Central memory CD8-positive, alpha-beta T cell (primary cell): ENCODE measurements at regions not wholly inside any gene's neighbourhood (a gene's known extent, or its start where the extent isn't known, plus 50 kb on each side); places are given as distances from the start of the nearest gene placed in this dataset.

Experiments used
- ATAC-seq: fragments of 150-1000 bp; cut with Tn5 transposase; replicated peaks from 2 replicates; pipeline ENCODE4 v1.10.0; 2022; ENCODE audit warnings: mild to moderate bottlenecking, moderate FRiP score, moderate number of reproducible peaks; ENCODE audit not compliant: poor library complexity, severe bottlenecking; ENCODE audit errors: extremely low read depth
- DNase-seq, 2 donors: peaks; one replicate each; pipeline ENCODE4 v3.0.0; 2021; ENCODE audit warnings: low spot score in 2 of 2
- H3K27ac Mint-ChIP-seq: one replicate; pipeline ENCODE4 v1.8.0; 2022; ENCODE audit warnings: low read depth, mild to moderate bottlenecking, moderate library complexity, mixed read lengths
- H3K27me3 Mint-ChIP-seq: one replicate; pipeline ENCODE4 v1.8.0; 2022; ENCODE audit warnings: mixed read lengths
- H3K36me3 Mint-ChIP-seq: one replicate; pipeline ENCODE4 v1.8.0; 2022; ENCODE audit warnings: mild to moderate bottlenecking, moderate library complexity, mixed read lengths; ENCODE audit not compliant: insufficient read depth
- H3K4me1 Mint-ChIP-seq: one replicate; pipeline ENCODE4 v1.8.0; 2022; ENCODE audit warnings: mixed read lengths
- H3K4me3 Mint-ChIP-seq: one replicate; pipeline ENCODE4 v1.8.0; 2022; ENCODE audit warnings: mild to moderate bottlenecking, moderate library complexity, mixed read lengths
- H3K9me3 Mint-ChIP-seq: one replicate; pipeline ENCODE4 v1.8.0; 2022; ENCODE audit warnings: mixed read lengths

DNA sequence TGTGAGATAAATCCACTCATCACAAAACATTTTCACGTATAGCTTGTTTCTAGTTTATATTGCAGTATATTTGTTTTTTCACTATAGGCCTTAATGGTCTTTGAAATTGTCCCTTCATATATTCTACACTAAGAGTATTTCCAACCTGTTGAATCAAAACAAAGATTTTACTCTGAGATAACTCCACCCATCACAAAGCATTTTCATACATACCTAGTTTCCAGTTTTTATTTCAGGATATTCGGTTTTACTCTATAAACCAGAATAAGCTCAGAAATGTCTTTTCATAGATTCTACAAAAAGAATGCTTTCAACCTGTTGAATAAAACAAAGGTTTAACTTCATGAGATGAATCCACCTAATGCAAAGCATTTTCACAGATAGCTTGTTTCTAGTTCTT, 1528.7 kb downstream of the UQCRFS1 start:
- Mint-ChIP-seq H3K4me1 (no peaks in the 10 kb centered on the region), H3K4me3 (no peak overlapping the region), H3K9me3 (no peaks in the 10 kb centered on the region), H3K27ac (no peak overlapping the region), H3K36me3 (no peaks in the 10 kb centered on the region), H3K27me3 (no peaks in the 10 kb centered on the region)
- no peak for DNase-seq
- ATAC-seq = no peak

DNA sequence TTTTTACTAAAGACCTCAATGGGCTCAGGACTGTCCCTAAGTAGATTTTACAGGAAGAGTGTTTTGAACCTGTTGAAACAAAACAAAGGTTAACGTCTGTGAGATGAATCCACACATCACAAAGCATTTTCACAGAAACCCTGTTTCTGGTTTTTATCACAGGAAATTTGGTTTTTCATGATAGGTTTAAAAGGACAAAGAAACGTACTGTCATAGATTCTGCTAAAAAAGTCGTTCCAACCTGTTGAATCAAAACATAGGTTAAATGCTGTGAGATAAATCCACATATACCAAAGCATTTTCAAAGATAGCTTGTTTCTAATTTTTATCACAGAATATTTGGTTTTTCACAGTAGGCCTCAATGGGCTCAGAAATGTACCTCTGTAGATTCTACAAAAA, 1531.0 kb downstream of the UQCRFS1 start:
- ATAC-seq (no peak), DNase-seq (no peak)
- Mint-ChIP-seq H3K27me3 (no peaks in the 10 kb centered on the region), H3K4me3 (no peak overlapping the region), H3K4me1 (no peaks in the 10 kb centered on the region), H3K27ac (no peak overlapping the region), H3K9me3 (peaks cover 8% of the 10 kb centered on the region), H3K36me3 (no peaks in the 10 kb centered on the region)

DNA sequence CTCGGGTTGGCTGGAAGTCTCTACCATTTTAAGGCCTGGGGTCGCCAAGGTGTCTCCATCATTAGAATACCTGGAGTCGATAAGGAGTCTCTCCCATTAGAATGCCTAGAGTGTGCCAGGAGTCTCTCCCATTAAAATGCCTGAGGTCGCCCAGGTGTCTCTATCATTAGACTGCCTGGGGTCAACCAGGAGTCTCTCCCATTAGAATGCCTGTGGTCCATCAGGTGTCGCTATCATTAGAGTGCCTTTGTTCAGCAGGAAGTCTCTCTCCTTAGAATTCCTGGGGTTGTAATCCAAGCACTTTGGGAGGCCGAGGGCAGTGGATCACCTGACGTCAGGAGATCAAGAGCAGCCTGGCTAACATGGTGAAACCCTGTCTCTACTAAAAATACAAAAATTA, 1533.0 kb downstream of the UQCRFS1 start:
- H3K9me3 Mint-ChIP-seq = peaks cover 8% of the 10 kb centered on the region
- H3K36me3 Mint-ChIP-seq = no peaks in the 10 kb centered on the region
- ATAC-seq (no peak), DNase-seq (no peak)
- H3K27ac Mint-ChIP-seq = no peak overlapping the region
- no peak overlapping the region for H3K4me3 Mint-ChIP-seq
- no peaks in the 10 kb centered on the region for H3K4me1 Mint-ChIP-seq
- H3K27me3 Mint-ChIP-seq = no peaks in the 10 kb centered on the region

DNA sequence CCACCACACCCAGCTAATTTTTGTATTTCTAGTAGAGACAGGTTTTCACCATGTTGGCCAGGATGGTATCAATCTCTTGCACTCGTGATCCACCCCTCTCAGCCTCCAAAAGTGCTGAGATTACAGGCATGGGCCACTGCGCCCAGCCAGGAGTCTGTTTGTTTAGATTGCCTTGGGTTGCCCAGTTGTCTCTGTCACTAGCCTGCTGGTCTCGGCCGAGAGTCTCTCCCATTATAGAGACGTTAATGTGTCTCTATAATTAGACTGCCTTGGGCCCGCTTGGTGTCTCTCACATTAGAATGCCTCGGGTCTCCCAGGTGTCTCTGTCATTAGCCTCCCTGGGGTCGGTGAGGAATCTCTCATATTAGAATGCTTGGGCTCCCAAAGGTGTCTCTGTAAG, 1533.6 kb downstream of the UQCRFS1 start:
- Mint-ChIP-seq H3K36me3 (no peaks in the 10 kb centered on the region), H3K4me1 (no peaks in the 10 kb centered on the region), H3K27me3 (no peaks in the 10 kb centered on the region), H3K27ac (no peak overlapping the region), H3K4me3 (no peak overlapping the region), H3K9me3 (peaks cover 8% of the 10 kb centered on the region)
- DNase-seq = no peak
- no peak for ATAC-seq

DNA sequence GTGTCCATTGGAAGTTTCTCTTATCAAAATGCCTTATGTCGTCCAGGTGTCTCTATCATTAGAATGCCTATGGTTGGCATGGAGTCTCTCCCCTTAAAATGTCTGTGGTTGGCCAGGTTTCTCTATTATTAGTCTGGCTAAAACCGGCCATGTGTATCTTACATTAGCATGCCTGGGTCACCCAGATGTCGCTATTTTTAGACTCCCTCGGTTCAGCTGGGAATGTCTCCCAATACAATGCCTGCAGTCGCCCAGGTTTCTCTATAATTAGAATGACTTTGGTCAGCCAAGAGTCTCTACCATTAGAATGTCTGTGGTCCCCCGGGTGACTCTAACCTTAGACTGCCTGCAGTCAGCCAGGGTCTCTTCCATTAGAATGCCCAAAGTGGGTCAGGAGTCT, 1536.1 kb downstream of the UQCRFS1 start:
- no peaks in the 10 kb centered on the region for H3K4me1 Mint-ChIP-seq
- H3K36me3 Mint-ChIP-seq = no peaks in the 10 kb centered on the region
- DNase-seq (no peak), ATAC-seq (no peak)
- H3K9me3 Mint-ChIP-seq = peaks cover 14% of the 10 kb centered on the region
- H3K4me3 Mint-ChIP-seq = no peak overlapping the region
- no peaks in the 10 kb centered on the region for H3K27me3 Mint-ChIP-seq
- H3K27ac Mint-ChIP-seq = no peak overlapping the region

DNA sequence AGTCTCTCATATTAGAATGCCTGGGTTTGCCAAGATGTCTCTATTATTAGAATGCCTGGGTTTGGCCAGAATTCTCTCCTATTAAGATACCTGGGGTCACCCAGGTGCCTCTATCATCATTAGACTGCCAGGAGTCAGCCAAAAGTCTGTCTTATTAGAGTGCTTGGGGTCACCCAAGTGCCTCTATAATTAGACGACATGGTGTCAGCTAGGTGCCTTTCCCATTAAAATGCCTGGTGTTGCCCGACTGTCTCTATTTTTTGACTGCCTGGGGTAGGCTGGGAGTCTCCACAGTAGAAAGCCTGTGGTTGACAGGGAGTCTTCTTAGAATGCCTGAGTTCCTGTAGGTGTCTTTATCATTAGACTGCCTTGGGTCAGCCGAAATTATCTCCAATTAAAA, 1536.6 kb downstream of the UQCRFS1 start:
- Mint-ChIP-seq H3K27ac (no peak overlapping the region), H3K36me3 (no peaks in the 10 kb centered on the region), H3K27me3 (no peaks in the 10 kb centered on the region), H3K4me3 (no peak overlapping the region), H3K4me1 (no peaks in the 10 kb centered on the region), H3K9me3 (peaks cover 14% of the 10 kb centered on the region)
- no peak for ATAC-seq
- DNase-seq = peak in 1 of 2 donors; percentile 8

DNA sequence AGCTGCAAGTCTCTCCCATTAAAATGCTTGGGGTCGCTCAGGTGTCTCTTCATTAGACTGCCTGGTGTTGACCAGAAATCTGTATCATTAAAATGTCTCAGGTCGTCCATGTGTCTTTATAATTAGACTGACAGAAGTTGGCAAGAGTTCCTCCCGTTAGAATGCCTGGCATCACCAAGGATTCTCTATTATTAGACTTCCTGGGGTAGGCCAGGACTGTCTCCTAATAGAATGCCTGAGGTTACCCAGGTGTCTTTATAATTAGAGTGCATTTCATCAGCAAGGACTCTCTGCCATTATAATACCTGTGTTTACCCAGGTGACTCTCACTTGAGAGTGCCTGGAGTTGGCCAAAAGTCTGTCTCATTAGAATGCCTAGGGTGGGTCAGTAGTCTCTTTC, 1537.2 kb downstream of the UQCRFS1 start:
- no peaks in the 10 kb centered on the region for H3K27me3 Mint-ChIP-seq

DNA sequence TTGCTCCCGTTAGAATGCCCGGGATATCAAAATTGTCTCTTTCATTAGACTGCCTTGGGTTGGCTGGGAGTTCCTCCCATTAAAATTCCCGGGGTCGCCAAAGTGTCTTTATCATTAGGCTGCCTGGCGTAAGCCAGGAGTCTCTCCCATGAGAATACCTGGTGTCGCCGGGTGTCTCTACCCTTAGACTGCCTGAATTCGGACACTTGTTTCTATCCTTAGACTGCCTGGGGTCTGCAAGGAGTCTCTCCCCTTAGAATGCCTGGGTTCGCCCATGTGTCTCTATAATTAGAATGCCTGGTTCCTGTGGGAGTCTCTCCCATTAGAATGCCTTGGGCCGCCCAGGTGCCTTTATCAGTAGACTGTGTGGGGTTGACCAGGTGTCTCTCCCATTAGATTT, 1538.2 kb downstream of the UQCRFS1 start:
- no peaks in the 10 kb centered on the region for H3K4me1 Mint-ChIP-seq
- no peak for DNase-seq
- H3K27ac Mint-ChIP-seq = no peak overlapping the region
- no peaks in the 10 kb centered on the region for H3K36me3 Mint-ChIP-seq
- no peak for ATAC-seq
- H3K27me3 Mint-ChIP-seq = no peaks in the 10 kb centered on the region
- H3K9me3 Mint-ChIP-seq = peaks cover 20% of the 10 kb centered on the region
- H3K4me3 Mint-ChIP-seq = no peak overlapping the region

More for the DNA sequence above, 1537.2 kb downstream of the UQCRFS1 start:
- Mint-ChIP-seq H3K27ac (no peak overlapping the region), H3K4me1 (no peaks in the 10 kb centered on the region), H3K36me3 (no peaks in the 10 kb centered on the region), H3K4me3 (no peak overlapping the region), H3K9me3 (peaks cover 14% of the 10 kb centered on the region)
- ATAC-seq (no peak), DNase-seq (peak in 1 of 2 donors; percentile 3)

DNA sequence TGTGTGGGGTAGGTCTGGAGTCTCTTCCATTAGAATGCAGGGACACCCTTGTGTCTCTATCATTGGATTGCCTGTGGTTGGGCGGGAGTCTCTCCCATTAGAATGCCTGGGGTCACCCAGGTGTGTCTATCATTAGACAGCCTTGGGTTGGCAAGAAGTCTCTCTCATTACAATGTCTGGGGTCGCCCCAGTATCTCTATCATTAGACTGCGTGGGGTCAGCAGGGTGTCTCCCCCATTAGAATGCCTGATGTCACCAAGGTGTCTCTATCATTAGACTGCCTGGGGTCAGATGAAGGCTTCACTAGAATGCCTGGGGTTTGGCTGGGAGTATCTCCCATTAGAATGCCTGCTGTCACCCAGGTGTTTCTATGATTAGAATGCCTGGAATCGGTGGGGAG, 1539.0 kb downstream of the UQCRFS1 start:
- DNase-seq (no peak), ATAC-seq (no peak)
- Mint-ChIP-seq H3K4me1 (no peaks in the 10 kb centered on the region), H3K9me3 (peaks cover 20% of the 10 kb centered on the region), H3K36me3 (no peaks in the 10 kb centered on the region), H3K27ac (no peak overlapping the region), H3K4me3 (no peak overlapping the region), H3K27me3 (no peaks in the 10 kb centered on the region)

DNA sequence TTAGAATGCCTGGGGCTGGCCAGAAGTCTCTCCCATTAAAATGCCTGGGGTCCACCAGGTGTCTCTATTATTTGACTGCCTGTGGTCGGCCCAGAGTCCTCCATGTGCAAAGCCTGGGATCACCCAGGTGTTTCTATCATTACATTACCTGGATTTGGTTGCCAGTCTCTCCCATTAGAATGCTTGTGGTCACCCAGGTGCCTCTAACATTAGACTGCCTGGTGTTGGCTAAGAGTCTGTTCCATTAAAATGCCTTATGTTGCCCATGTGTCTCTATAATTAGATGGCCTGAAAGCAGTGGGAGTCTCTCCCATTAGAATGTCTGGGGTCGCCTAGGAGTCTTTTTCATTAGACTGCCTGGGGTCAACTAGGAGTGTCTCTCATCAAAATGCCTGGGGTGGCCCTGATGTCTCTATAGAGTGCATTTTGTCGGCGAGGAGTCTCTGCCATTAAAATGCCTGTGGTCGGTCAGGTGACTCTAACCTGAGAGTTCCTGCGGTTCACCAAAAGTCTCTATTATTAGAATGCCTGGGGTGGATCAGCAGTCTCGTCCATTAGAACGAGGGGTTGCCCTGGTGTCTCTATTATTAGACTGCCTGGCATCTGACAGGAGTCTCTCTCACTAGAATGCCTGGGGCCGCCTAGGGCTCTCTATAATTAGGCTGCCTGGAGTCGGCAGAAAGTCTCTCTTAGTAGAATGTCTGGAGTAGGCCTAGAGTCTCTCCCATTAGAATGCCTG, 1540.5 kb downstream of the UQCRFS1 start:
- no peak for ATAC-seq
- Mint-ChIP-seq H3K27ac (no peak overlapping the region), H3K9me3 (peaks cover 12% of the 10 kb centered on the region), H3K36me3 (no peaks in the 10 kb centered on the region), H3K4me3 (no peak overlapping the region), H3K27me3 (no peaks in the 10 kb centered on the region), H3K4me1 (no peaks in the 10 kb centered on the region)
- no peak for DNase-seq

DNA sequence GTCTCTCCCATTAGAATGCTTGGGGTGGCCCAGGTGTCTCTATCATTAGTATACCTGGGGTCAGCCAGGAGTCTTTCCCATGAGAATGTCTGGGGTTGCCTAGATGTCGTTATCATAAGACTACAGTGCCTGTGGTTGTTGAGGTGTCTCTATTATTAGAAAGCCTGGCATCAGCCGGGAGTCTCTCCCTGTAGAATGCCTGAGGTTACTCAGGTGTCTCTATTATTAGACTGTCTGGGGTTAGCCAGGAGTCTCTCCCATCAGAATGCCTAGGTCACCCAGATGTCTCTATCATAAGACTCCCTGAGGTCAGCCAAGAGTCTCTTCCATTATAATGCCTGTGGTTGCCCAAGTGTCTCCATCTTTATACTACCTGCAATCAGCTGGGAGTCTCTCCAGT, 1541.1 kb downstream of the UQCRFS1 start:
- H3K36me3 Mint-ChIP-seq = no peaks in the 10 kb centered on the region
- H3K4me3 Mint-ChIP-seq = no peak overlapping the region
- H3K27me3 Mint-ChIP-seq = no peaks in the 10 kb centered on the region
- peaks cover 12% of the 10 kb centered on the region for H3K9me3 Mint-ChIP-seq
- ATAC-seq (no peak), DNase-seq (no peak)
- H3K27ac Mint-ChIP-seq = no peak overlapping the region
- H3K4me1 Mint-ChIP-seq = no peaks in the 10 kb centered on the region

DNA sequence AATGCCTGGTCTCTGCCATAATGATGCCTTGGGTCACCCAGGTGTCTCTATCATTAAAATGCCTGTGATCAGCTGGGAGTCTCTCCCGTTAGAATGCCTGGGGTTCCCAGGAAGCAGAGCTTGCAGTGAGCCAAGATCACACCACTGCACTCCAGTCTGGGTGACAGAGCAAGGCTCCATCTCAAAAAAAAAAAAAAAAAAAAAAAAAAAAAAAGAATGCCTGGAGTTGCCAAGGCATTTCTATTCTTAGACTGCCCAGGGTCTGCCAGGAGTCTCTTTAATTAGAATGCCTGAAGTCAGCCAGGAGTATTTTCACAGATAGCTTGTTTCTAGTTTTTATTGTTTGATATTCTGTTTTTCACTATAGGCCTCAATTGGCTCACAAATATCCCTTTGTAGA, 1552.5 kb downstream of the UQCRFS1 start:
- peaks cover 14% of the 10 kb centered on the region for H3K9me3 Mint-ChIP-seq
- H3K27me3 Mint-ChIP-seq = no peaks in the 10 kb centered on the region
- no peak overlapping the region for H3K27ac Mint-ChIP-seq
- H3K4me1 Mint-ChIP-seq = no peaks in the 10 kb centered on the region
- H3K4me3 Mint-ChIP-seq = no peak overlapping the region
- no peak for DNase-seq
- H3K36me3 Mint-ChIP-seq = peaks cover 1% of the 10 kb centered on the region
- no peak for ATAC-seq

DNA sequence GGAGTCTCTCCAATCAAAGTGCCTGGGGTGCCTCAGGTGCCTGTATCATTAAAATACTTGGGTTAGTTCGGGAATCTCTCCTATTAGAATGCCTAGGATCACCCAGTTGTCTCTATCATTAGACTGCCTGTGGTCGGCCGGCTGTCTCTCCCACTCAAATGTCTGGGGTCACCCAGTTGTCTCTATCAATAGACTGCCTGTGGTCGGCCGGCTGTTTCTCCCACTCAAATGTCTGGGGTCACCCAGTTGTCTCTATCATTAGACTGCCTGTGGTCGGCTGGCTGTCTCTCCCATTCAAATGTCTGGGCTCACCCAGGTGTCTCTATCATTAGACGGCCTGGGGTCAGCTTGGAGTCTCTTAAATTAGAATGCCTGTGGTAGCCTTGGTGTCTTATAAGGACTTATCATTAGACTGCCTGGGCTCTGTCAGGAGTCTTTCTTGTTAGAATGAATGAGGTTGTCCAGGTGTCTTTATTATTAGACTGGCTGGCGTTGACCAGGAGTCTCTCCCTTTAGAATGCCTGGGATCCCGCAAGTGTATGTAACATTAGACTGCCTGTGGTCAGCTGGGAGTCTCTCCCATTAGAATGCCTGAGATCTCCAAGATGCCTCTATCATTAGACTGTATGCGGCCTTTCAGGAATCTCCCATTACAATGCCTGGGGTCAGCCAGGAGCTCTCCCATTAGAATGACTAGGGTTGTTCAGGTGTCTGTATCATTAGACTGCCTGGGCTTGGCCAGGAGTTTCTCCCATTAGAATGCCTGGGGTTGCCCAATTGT, 1555.5 kb downstream of the UQCRFS1 start:
- ATAC-seq = no peak
- peaks cover 1% of the 10 kb centered on the region for H3K36me3 Mint-ChIP-seq
- H3K4me1 Mint-ChIP-seq = no peaks in the 10 kb centered on the region
- DNase-seq = no peak
- no peaks in the 10 kb centered on the region for H3K27me3 Mint-ChIP-seq
- H3K27ac Mint-ChIP-seq = no peak overlapping the region
- no peak overlapping the region for H3K4me3 Mint-ChIP-seq
- peaks cover 14% of the 10 kb centered on the region for H3K9me3 Mint-ChIP-seq
